ENCODE measurements at regions not wholly inside any gene's neighbourhood (a gene's known extent, or its start where the extent isn't known, plus 50 kb on each side); places are given as distances from the start of the nearest gene placed in this dataset.
"Not testable (repeated sequence)": the region's sequence is repeated elsewhere in the genome, so short reads cannot be mapped to it uniquely, and the experiment has no call there.

- DNase-seq = no peak
These were observed 1817.1 kb downstream of the BRINP3 start for GRCh38 chr1:188660572-188660971.

GRCh38 chr1:188665477-188665876, 1812.2 kb downstream of the BRINP3 start:
- DNase-seq = no peak

- no peak for DNase-seq
These were observed 1809.6 kb downstream of the BRINP3 start for GRCh38 chr1:188668083-188668482.

GRCh38 chr1:188669728-188670382, 1807.8 kb downstream of the BRINP3 start:
- DNase-seq = no peak

- no peak for DNase-seq
These were observed 1806.8 kb downstream of the BRINP3 start for GRCh38 chr1:188670837-188671236.

- DNase-seq = no peak
These were observed 1805.5 kb downstream of the BRINP3 start for GRCh38 chr1:188672153-188672552.

GRCh38 chr1:188689542-188689941, 1788.1 kb downstream of the BRINP3 start:
- no peak for DNase-seq

GRCh38 chr1:188700116-188700515, 1777.5 kb downstream of the BRINP3 start:
- DNase-seq = no peak

GRCh38 chr1:188706742-188707141, 1770.9 kb downstream of the BRINP3 start:
- no peak for DNase-seq

- peak; percentile 26 for DNase-seq
These were observed 1768.7 kb downstream of the BRINP3 start for GRCh38 chr1:188708795-188709535.

- no peak for DNase-seq
These were observed 1762.1 kb downstream of the BRINP3 start for GRCh38 chr1:188715566-188715965.

GRCh38 chr1:188719735-188720134, 1757.9 kb downstream of the BRINP3 start:
- DNase-seq = no peak

GRCh38 chr1:188723332-188724020, 1754.2 kb downstream of the BRINP3 start:
- no peak for DNase-seq

GRCh38 chr1:188729039-188729438, 1748.6 kb downstream of the BRINP3 start:
- DNase-seq = no peak

GRCh38 chr1:188735567-188735966, 1742.1 kb downstream of the BRINP3 start:
- no peak for DNase-seq

- not testable (repeated sequence) for DNase-seq
These were observed 1728.4 kb downstream of the BRINP3 start for GRCh38 chr1:188749275-188749674.

- DNase-seq = not testable (repeated sequence)
These were observed 1725.6 kb downstream of the BRINP3 start for GRCh38 chr1:188752027-188752426.

- not testable (repeated sequence) for DNase-seq
These were observed 1719.9 kb downstream of the BRINP3 start for GRCh38 chr1:188757747-188758146.

GRCh38 chr1:188761226-188761625, 1716.4 kb downstream of the BRINP3 start:
- DNase-seq = no peak

GRCh38 chr1:188762166-188762743, 1715.4 kb downstream of the BRINP3 start:
- DNase-seq = no peak

GRCh38 chr1:188763541-188763940, 1714.1 kb downstream of the BRINP3 start:
- no peak for DNase-seq

GRCh38 chr1:188769181-188769580, 1708.5 kb downstream of the BRINP3 start:
- DNase-seq = no peak

GRCh38 chr1:188769936-188770335, 1707.7 kb downstream of the BRINP3 start:
- no peak for DNase-seq
